ENCODE measurements at regions not wholly inside any gene's neighbourhood (a gene's known extent, or its start where the extent isn't known, plus 50 kb on each side); places are given as distances from the start of the nearest gene placed in this dataset.

GRCh38 chr3:72319194-72320094 lies 528.8 kb downstream of the SHQ1 start:
- no peak overlapping the region for H3K56ac ChIP-seq (ENCODE audit: insufficient read length, low read depth, low read length)
- Mint-ChIP-seq H3K4me1 (no peaks in the 10 kb centered on the region), H3K36me3 (ENCODE audit: insufficient read depth in 1 of 3, low read depth in 3 of 3) (no peaks in the 10 kb centered on the region), H3K27me3 (ENCODE audit: low read depth) (peaks cover 3% of the 10 kb centered on the region; the same call in 1 of the 2 replicates), H3K27ac (no peak overlapping the region), H3K9me3 (no peaks in the 10 kb centered on the region), H3K4me3 (no peak overlapping the region)
- H3K14ac ChIP-seq (ENCODE audit: insufficient read depth, low read length): no peak overlapping the region
- H3K23ac ChIP-seq (ENCODE audit: insufficient read length, low read depth, low read length): no peak overlapping the region
- no peak overlapping the region for H3K4ac ChIP-seq (ENCODE audit: low read depth, low read length)
- no peak overlapping the region for H3K9ac ChIP-seq (ENCODE audit: extremely low read depth, insufficient read length, low read length)
- no CpG with 5 or more reads among the region's 6 CpGs for WGBS (ENCODE audit: extremely low coverage, insufficient read length, low lambda C conversion rate)
- H4K5ac ChIP-seq (ENCODE audit: insufficient read length, low read depth, low read length): no peak overlapping the region
- H3K9me3 ChIP-seq (ENCODE audit: control insufficient read depth, low read depth, low read length): no peaks in the 10 kb centered on the region
- H2BK120ac ChIP-seq (ENCODE audit: low read depth, low read length, poor library complexity, severe bottlenecking): no peak overlapping the region
- H3K4me2 ChIP-seq (ENCODE audit: insufficient read depth, insufficient read length, low read length): no peak overlapping the region
- H2AK5ac ChIP-seq (ENCODE audit: insufficient read length, low read length): no peak overlapping the region
- no peak overlapping the region for H3K18ac ChIP-seq (ENCODE audit: insufficient read length, low read depth, low read length)
- no peaks in the 10 kb centered on the region for H3K4me1 ChIP-seq (ENCODE audit: insufficient read depth, low read length)
- H3K27ac ChIP-seq (ENCODE audit: insufficient read length, low read depth, low read length): no peak overlapping the region
- no peaks in the 10 kb centered on the region for H4K20me1 ChIP-seq (ENCODE audit: control insufficient read depth, insufficient read depth, insufficient read length)
- no peak for TF ChIP-seq CTCF (conservative IDR thresholded peaks at IDR 0.05)
- no peak overlapping the region for H4K8ac ChIP-seq (replicated peaks; ENCODE audit: insufficient read length, low read depth, low read length)
- H4K91ac ChIP-seq (ENCODE audit: insufficient read length, low read depth, low read length): no peak overlapping the region
- no peak overlapping the region for H3T11ph ChIP-seq (ENCODE audit: low read length)
- no peak overlapping the region for H2BK20ac ChIP-seq (ENCODE audit: low read depth, low read length, poor library complexity, severe bottlenecking)
- H3K79me1 ChIP-seq (ENCODE audit: insufficient read depth, low read depth, low read length, poor library complexity, severe bottlenecking): no peaks in the 10 kb centered on the region
- H3K27me3 ChIP-seq (ENCODE audit: insufficient read depth, low read length): no peaks in the 10 kb centered on the region
- H3K79me2 ChIP-seq (ENCODE audit: insufficient read depth, low read length): no peaks in the 10 kb centered on the region
- no peak overlapping the region for H2BK5ac ChIP-seq (ENCODE audit: insufficient read length, low read length)
- H2AFZ ChIP-seq (ENCODE audit: low read length): no peak overlapping the region
- H3K23me2 ChIP-seq (ENCODE audit: insufficient read length, low read depth, low read length, poor library complexity, severe bottlenecking): no peaks in the 10 kb centered on the region
- DNase-seq: no peak
- H2BK12ac ChIP-seq (ENCODE audit: insufficient read length, low read depth, low read length): no peak overlapping the region
- no peak overlapping the region for H2BK15ac ChIP-seq (ENCODE audit: low read depth, low read length)

All from H9 (cell line).